ENCODE measurements at regions not wholly inside any gene's neighbourhood (a gene's known extent, or its start where the extent isn't known, plus 50 kb on each side); places are given as distances from the start of the nearest gene placed in this dataset.

DNA sequence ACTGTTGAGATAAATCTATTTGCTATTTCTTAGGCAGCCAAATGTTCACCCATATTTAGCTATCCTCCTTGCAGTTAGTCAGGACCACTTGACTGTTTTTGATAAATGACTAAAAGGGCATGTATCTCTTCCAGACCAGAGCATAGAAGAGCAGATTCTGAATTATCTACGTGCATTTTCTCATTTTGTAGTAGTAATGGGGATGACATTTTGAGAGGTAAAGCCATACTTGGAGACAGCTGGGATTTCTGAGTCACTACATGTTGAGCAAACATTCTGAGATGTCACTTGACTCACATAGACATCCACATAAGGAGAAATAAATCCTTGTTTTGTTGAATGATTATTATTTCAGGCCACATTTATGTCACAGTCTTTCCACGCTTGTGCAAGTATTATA, 297.6 kb downstream of the CDH10 start:
- TF ChIP-seq, protein P1, sequence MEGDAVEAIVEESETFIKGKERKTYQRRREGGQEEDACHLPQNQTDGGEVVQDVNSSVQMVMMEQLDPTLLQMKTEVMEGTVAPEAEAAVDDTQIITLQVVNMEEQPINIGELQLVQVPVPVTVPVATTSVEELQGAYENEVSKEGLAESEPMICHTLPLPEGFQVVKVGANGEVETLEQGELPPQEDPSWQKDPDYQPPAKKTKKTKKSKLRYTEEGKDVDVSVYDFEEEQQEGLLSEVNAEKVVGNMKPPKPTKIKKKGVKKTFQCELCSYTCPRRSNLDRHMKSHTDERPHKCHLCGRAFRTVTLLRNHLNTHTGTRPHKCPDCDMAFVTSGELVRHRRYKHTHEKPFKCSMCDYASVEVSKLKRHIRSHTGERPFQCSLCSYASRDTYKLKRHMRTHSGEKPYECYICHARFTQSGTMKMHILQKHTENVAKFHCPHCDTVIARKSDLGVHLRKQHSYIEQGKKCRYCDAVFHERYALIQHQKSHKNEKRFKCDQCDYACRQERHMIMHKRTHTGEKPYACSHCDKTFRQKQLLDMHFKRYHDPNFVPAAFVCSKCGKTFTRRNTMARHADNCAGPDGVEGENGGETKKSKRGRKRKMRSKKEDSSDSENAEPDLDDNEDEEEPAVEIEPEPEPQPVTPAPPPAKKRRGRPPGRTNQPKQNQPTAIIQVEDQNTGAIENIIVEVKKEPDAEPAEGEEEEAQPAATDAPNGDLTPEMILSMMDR (IDR thresholded peaks at IDR 0.05; ENCODE audit: insufficient read depth, missing control alignments), result no peak
- no peak for FAIRE-seq

GRCh38 chr5:24351285-24351684, 293.5 kb downstream of the CDH10 start:
- DNase-seq (ENCODE audit: insufficient read length, low spot score), result no peak
- FAIRE-seq, result no peak
- TF ChIP-seq, protein P1 (IDR thresholded peaks at IDR 0.05; ENCODE audit: insufficient read depth, missing control alignments), result no peak

More for the DNA sequence above, 297.6 kb downstream of the CDH10 start:
- DNase-seq (ENCODE audit: insufficient read length, low spot score), result no peak

DNA sequence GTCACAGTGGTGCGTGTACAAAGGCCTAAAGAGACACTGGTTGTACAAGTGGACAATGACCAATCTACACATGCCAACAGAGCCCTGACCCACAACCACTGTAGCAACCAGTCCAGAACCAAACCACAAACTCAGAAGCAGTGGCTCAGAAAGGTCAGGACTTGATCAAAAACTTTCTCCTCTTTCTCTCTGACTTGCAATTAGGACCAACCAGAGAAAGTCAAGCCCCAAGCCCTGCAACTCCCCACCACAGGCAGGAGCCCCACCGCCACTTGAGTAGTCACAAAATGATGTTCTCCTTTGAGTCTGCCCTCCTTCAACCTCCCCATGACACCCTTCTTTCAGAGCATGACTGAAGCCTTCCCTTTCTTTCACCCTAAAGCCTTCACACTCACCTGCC, 291.8 kb downstream of the CDH10 start:
- FAIRE-seq (no peak), DNase-seq (ENCODE audit: insufficient read length, low spot score) (no peak)
- TF ChIP-seq, protein P1 (IDR thresholded peaks at IDR 0.05; ENCODE audit: insufficient read depth, missing control alignments), result no peak

DNA sequence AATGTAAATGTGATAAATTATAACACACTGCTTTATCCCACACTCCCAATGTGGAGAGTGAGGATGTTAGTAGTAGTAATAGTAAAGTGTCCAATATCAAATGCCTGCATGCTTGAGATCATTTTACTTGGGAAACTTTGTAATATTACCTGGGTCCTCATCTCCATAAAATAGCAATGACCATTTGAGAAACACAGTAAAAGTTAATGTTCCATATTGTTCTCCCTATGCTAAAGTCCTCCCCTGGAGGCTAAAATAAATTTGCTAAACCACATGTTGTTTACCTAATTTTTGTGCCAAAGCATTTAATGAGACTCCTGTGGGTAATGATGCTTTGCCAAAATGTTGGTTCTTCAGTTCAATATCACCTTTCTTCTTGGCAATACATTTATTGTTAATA, 291.2 kb downstream of the CDH10 start:
- TF ChIP-seq, protein P1 (IDR thresholded peaks at IDR 0.05; ENCODE audit: insufficient read depth, missing control alignments), result no peak
- FAIRE-seq (no peak), DNase-seq (ENCODE audit: insufficient read length, low spot score) (no peak)

DNA sequence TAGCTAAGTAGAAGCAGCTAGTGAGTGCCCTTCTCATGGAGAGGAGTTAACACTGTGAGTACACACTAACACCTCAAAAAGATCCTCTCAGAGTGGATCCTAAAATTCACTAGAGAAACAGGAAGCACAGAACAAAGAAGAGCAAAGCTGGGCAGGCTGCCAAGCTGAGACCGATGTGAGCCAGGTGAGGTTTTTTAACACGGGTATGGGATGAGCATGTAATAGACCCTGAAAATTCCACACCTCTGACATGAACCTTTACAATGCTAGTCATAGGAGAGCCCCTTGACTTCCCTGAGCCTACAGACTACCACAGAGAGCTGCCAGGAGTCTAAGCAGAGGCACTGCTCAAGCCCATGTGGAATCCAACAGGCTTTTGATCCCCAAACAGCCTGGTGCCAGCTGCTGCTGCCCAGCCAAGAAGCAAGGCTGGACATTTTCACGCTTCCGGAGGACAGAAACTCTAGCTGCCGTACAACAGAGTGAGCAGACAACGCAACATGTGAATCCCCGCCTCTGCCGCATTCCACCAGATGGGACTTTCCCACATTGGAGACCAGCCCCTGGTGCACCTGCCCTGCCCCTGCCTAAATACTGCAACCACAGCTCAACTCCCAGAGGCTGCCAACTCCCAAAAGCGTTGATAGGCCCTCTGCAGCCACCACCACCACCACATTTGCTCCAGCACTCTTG, 280.8 kb downstream of the CDH10 start:
- TF ChIP-seq, protein P1 (IDR thresholded peaks at IDR 0.05; ENCODE audit: insufficient read depth, missing control alignments), result no peak
- no peak for FAIRE-seq
- no peak for DNase-seq (ENCODE audit: insufficient read length, low spot score)

GRCh38 chr5:24364711-24365110, 280.1 kb downstream of the CDH10 start:
- TF ChIP-seq, protein P1 (IDR thresholded peaks at IDR 0.05; ENCODE audit: insufficient read depth, missing control alignments), result no peak
- FAIRE-seq, result no peak
- DNase-seq (ENCODE audit: insufficient read length, low spot score), result no peak

- DNase-seq (ENCODE audit: insufficient read length, low spot score) (no peak), FAIRE-seq (no peak)
- TF ChIP-seq, protein P1 (IDR thresholded peaks at IDR 0.05; ENCODE audit: insufficient read depth, missing control alignments), result no peak
These were observed 279.4 kb downstream of the CDH10 start for GRCh38 chr5:24365406-24365805.

Data from D721Med (cell line).